GM12872 (cell line): ENCODE measurements at regions not wholly inside any gene's neighbourhood (a gene's known extent, or its start where the extent isn't known, plus 50 kb on each side); places are given as distances from the start of the nearest gene placed in this dataset.

Experiments used
- TF ChIP-seq, protein P1 (sequence below): IDR thresholded peaks from 3 replicates; pipeline ENCODE4 v1.5.1; 2011; ENCODE audit warnings: low read depth, mild to moderate bottlenecking, low read length, moderate library complexity; ENCODE audit not compliant: insufficient read depth

DNA sequence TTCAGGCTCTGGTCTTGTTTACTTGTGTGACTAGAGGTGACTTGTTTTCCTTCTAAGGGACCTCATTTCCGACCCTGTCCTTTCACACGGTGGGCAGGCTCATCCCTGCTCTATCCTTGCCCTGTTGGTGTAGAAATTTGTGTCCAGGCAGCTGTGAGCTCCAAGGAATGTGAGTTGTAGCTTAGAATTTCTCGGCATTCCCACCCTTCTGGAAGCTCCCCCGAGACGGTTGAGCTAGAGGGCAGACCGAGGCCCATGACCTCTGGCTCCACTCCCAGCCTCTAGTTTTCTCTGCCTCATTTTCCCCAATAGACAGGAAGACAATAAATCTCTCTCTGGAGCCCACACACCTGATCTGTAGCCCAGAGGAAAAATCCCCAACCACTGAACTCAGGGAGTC, 100.9 kb downstream of the NAV1 start:
- TF ChIP-seq, protein P1, sequence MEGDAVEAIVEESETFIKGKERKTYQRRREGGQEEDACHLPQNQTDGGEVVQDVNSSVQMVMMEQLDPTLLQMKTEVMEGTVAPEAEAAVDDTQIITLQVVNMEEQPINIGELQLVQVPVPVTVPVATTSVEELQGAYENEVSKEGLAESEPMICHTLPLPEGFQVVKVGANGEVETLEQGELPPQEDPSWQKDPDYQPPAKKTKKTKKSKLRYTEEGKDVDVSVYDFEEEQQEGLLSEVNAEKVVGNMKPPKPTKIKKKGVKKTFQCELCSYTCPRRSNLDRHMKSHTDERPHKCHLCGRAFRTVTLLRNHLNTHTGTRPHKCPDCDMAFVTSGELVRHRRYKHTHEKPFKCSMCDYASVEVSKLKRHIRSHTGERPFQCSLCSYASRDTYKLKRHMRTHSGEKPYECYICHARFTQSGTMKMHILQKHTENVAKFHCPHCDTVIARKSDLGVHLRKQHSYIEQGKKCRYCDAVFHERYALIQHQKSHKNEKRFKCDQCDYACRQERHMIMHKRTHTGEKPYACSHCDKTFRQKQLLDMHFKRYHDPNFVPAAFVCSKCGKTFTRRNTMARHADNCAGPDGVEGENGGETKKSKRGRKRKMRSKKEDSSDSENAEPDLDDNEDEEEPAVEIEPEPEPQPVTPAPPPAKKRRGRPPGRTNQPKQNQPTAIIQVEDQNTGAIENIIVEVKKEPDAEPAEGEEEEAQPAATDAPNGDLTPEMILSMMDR, result no peak

DNA sequence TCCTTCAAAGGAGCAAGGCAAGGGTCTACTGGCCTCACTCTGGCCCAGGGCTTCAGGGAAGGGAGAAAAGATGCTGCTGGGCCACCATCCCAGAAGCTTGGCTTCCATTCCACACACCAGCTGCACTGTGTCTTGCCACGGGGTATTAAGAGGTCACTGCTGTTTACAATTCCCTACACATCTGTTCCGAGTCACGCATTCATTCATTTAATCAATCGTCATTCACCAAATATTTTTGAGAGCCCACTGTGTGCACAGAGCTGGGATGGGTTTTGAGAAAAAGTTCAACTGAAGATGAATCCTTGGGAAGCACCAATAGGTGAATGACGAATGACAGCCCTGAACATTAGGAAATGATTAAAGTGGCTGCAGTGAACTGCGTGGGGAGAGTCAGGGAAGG, 101.7 kb downstream of the NAV1 start:
- TF ChIP-seq, protein P1, result no peak

DNA sequence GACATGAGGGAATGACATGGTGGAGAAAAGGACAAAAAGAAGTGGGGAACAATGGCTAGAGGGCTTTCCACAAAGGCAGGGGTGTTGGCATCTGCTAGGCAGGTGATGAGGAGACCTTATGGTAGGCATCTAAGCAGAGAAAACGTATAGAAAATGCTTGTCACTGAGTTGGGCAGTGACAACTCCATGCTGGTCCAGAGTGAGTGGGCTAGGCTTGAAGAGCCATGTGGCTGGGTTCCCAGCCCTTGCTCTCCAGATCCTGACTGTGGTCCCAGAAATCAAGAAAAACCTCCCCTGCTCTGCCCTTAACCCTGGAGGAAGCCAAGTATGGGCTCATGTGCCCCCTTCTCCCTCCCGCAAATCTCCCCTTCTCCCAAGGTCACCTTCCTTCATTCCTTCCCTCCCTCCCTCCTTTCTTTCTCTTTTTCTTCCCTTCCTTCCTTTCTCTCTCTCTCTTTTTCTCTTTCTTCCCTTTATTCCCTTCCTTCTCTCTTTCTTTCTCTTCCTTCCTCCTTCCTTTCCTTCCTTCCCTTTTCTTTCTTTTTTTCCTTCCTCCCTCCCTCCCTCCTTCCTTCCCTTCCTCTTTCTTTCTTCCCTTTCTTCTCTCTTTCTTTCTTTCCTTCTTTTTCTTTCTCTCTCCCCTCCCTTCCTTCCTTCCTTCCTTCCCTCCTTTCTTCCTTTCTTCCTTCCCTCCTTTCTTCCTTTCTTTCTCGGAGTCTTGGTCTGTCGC, 102.8 kb downstream of the NAV1 start:
- TF ChIP-seq, protein P1, result no peak

DNA sequence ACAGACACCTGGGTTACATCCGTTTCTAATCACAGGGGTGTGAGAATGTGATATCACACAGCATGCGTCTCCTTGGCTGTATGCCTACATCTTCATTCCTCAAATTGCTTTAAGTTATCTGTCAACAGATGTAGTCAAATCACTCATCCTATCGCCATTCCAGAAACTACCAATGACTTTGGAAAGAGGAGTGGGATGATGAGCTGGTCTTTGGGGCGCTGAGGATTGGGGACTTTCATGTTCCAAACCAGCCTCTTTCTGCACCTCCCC, 104.8 kb downstream of the NAV1 start:
- TF ChIP-seq, protein P1, result no peak

DNA sequence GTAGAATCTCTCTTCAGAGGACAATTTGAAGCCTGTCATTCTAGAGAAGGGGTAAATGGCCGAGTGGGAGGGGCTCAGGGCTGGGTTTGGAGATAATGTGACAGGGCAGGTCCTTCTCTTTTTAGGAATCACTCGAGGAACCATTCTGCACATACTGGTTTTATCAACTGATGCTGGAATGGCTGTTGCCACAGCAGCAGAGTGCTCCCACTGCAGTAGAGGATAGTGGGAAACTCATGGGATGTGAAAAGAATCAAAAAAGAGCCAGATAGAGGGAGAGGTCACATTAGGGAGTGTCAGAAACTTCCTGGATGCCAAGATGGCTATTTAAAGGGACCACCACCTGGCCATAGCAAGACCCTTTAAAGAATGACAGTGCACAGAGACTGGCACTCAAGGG, 105.3 kb downstream of the NAV1 start:
- TF ChIP-seq, protein P1, result no peak

DNA sequence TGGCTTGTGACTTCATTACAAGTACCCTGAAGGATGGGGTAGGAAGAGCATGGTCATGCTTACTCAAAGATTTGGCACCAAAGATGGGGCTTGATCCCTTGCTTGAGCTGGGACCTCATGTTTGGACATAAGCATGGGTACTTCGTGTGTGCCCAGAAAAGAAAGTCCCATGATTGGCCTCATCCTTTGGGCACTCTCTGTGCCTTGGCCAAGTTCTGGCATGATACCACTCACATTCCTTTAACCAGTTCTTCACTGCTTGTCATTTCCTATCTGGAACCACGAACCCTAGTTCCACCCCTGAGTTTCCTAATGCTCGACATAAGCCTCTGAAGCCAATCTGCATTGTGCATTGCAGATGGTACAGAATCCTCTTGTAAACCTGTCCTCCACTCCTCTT, 107.0 kb downstream of the NAV1 start:
- TF ChIP-seq, protein P1, result no peak

DNA sequence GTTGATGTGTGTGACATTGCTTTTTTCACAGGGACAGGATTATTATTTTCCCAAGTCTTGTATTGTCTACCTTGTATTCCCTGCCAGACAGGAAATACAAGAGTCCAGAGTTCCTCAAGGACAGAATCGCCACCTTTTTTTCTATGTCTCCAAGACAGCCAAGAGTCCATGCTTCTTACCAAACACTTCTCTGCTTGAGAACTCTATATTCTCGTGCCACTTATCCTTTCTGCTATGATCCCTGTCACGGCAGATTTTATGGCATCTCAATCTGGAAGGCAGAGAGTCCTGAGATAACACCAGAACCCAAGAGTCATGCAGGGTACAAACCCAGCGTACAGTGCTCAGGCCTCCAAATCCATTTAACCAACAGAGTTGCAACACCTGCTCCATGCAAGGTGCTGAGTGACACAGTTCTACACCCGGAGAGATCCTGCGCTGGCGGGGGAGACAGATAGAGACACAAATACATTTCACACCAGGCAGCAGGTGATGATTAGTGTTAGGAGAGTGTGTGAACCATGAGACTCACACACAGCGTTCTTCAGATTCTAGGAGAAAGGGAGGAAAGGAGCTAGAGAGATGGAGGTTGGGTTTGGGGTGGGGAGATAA, 107.6 kb downstream of the NAV1 start:
- TF ChIP-seq, protein P1, result no peak

DNA sequence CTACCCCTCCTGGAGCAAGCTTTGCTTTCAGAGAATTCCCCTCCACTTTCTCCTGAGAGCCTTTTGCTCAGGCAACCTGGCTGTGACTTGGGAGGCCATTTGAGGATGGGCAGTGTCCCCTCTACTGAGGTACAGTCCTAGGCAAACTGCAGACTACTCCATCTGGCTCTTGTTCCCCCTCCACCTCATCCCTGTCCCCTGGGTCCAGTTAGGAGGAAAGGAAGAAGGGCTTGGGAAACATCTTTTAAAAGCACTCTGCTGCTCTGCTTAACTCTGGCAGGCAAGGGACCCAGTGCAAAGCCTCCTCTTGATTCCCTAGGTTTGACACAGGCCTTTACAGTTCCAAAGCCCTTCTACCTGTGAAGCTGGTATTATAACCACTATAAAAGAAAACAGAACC, 108.2 kb downstream of the NAV1 start:
- TF ChIP-seq, protein P1, result no peak
